BLaER1 treated with 17β-estradiol and CSF1 and Interleukin-3, amounts not matched to agents 10 nM and 100 nM (cell line): ENCODE measurements at regions not wholly inside any gene's neighbourhood (a gene's known extent, or its start where the extent isn't known, plus 50 kb on each side); places are given as distances from the start of the nearest gene placed in this dataset.

Source experiments
- H3K27ac ChIP-seq, 11 experiments: shearing (Covaris generic); formaldehyde crosslinking; 2 replicates each; pipeline ENCODE4 v1.8.1; 2022
- H3K27me3 ChIP-seq, 11 experiments: shearing (Covaris generic); formaldehyde crosslinking; 2 replicates each; pipeline ENCODE4 v1.8.1; 2022
- H3K36me3 ChIP-seq, 11 experiments: shearing (Covaris generic); formaldehyde crosslinking; 2 replicates each; pipeline ENCODE4 v1.8.1; 2022
- H3K4me1 ChIP-seq, 10 experiments: shearing (Covaris generic); formaldehyde crosslinking; 2 replicates each; pipeline ENCODE4 v1.8.1; 2022
- H3K4me2 ChIP-seq, 11 experiments: shearing (Covaris generic); formaldehyde crosslinking; 2 replicates each; pipeline ENCODE4 v1.8.1; 2022
- H3K4me3 ChIP-seq, 10 experiments: shearing (Covaris generic); formaldehyde crosslinking; 2 replicates each; pipeline ENCODE4 v1.8.1; 2022
- H3K9ac ChIP-seq, 11 experiments: shearing (Covaris generic); formaldehyde crosslinking; 2 replicates each; pipeline ENCODE4 v1.8.1; 2022
- H3K9me3 ChIP-seq, 11 experiments: shearing (Covaris generic); formaldehyde crosslinking; replicated peaks in 1 of 11; 2 replicates each; pipeline ENCODE4 v1.8.1; 2022
- H4K20me1 ChIP-seq, 11 experiments: shearing (Covaris generic); formaldehyde crosslinking; 2 replicates each; pipeline ENCODE4 v1.8.1; 2022
- Cebpa-rat ChIP-seq, 11 experiments: shearing (Covaris generic); IDR thresholded peaks; 2 replicates each; pipeline ENCODE4 v1.8.1; 2022

- no peak for TF ChIP-seq Cebpa-rat (IDR thresholded peaks at IDR 0.05)
- no peak overlapping the region for H3K4me2 ChIP-seq
- no peak overlapping the region for H3K27ac ChIP-seq
- H3K4me3 ChIP-seq, result no peak overlapping the region
- peaks cover 0 to 92% (median 24%) of the 10 kb centered on the region in 11 experiments; a peak in 13 of 22 replicates for H3K36me3 ChIP-seq
- no peaks in the 10 kb centered on the region for H3K4me1 ChIP-seq
- peaks cover 0 to 100% (median 0%) of the 10 kb centered on the region in 11 experiments; a peak in 6 of 22 replicates for H4K20me1 ChIP-seq
- peaks cover 18 to 45% (median 33%) of the 10 kb centered on the region in 11 experiments; a peak in 21 of 22 replicates for H3K9me3 ChIP-seq
- no peak overlapping the region for H3K9ac ChIP-seq
- no peaks in the 10 kb centered on the region for H3K27me3 ChIP-seq
These were observed 467.4 kb upstream of the RGS6 start for GRCh38 chr14:71464840-71465239.

- Histone ChIP-seq H3K9me3 (peaks cover 17 to 42% (median 30%) of the 10 kb centered on the region in 11 experiments; a peak in 21 of 22 replicates), H3K27ac (no peak overlapping the region), H4K20me1 (peaks cover 0 to 100% (median 0%) of the 10 kb centered on the region in 11 experiments; a peak in 6 of 22 replicates), H3K4me1 (no peaks in the 10 kb centered on the region), H3K36me3 (peaks cover 0 to 87% (median 19%) of the 10 kb centered on the region in 11 experiments; a peak in 13 of 22 replicates), H3K4me3 (no peak overlapping the region), H3K27me3 (no peaks in the 10 kb centered on the region), H3K4me2 (no peak overlapping the region), H3K9ac (no peak overlapping the region)
- TF ChIP-seq Cebpa-rat (IDR thresholded peaks at IDR 0.05), result no peak
These were observed 466.9 kb upstream of the RGS6 start for GRCh38 chr14:71465316-71465715.

DNA sequence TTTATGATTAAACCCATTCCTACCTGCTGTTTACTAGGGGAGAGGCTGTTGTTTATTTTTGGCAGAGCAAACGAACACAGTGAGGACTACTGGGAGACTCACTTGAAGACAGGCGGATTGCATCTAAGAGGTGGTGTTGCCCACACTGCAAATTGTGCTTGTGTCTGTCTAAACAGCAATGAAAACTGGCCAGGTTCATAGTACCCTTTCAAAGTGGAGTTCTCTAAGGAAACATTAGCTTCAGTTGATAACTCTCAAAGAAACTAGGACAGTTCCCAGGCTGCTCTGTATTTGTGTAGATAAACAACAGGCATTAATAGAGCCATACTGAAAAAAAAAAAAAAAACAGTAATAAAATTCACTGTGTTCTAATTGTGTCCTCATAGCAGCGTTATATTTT is 466.0 kb upstream of the RGS6 start:
- H3K4me3 ChIP-seq, result no peak overlapping the region
- H3K36me3 ChIP-seq, result peaks cover 0 to 78% (median 9%) of the 10 kb centered on the region in 11 experiments; a peak in 11 of 22 replicates
- H3K9me3 ChIP-seq, result peaks cover 15 to 32% (median 21%) of the 10 kb centered on the region in 11 experiments; a peak in 21 of 22 replicates
- H3K4me2 ChIP-seq, result no peak overlapping the region
- no peaks in the 10 kb centered on the region for H3K27me3 ChIP-seq
- no peak overlapping the region for H3K9ac ChIP-seq
- peaks cover 0 to 100% (median 0%) of the 10 kb centered on the region in 11 experiments; a peak in 6 of 22 replicates for H4K20me1 ChIP-seq
- H3K4me1 ChIP-seq, result peaks cover 0 to 3% (median 0%) of the 10 kb centered on the region in 10 experiments; a peak in 2 of 20 replicates
- no peak overlapping the region for H3K27ac ChIP-seq
- no peak for TF ChIP-seq Cebpa-rat (IDR thresholded peaks at IDR 0.05)

DNA sequence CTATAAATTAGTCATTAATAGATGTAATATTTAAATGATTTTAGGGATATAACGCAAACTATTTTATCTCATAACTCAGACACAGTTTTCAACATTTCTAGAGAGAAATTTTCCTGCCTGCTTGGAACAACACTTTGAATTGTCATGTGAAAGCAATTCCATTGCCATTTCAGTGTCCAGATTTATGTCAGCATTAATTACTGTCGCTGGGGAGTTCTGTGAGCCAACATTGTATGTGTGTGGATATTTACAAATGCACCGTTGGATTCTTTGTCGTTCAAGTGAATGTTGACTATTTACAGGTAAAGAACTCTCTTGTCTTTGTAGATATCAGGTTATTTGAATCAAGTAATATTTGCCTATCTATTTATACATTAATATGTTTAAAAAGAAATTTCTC is 465.3 kb upstream of the RGS6 start:
- Histone ChIP-seq H3K4me2 (no peak overlapping the region), H3K27ac (no peak overlapping the region), H3K4me3 (no peak overlapping the region), H3K9ac (no peak overlapping the region), H4K20me1 (peaks cover 0 to 100% (median 0%) of the 10 kb centered on the region in 11 experiments; a peak in 6 of 22 replicates), H3K4me1 (peaks cover 0 to 10% (median 0%) of the 10 kb centered on the region in 10 experiments; a peak in 7 of 20 replicates), H3K36me3 (peaks cover 0 to 71% (median 8%) of the 10 kb centered on the region in 11 experiments; a peak in 11 of 22 replicates), H3K9me3 (peaks cover 15 to 30% (median 20%) of the 10 kb centered on the region in 11 experiments; a peak in 21 of 22 replicates), H3K27me3 (no peaks in the 10 kb centered on the region)
- TF ChIP-seq Cebpa-rat (IDR thresholded peaks at IDR 0.05), result no peak

- no peak overlapping the region for H3K4me3 ChIP-seq
- peaks cover 15 to 25% (median 20%) of the 10 kb centered on the region in 11 experiments; a peak in 21 of 22 replicates for H3K9me3 ChIP-seq
- no peak for TF ChIP-seq Cebpa-rat (IDR thresholded peaks at IDR 0.05)
- H3K27ac ChIP-seq, result no peak overlapping the region
- H3K4me1 ChIP-seq, result peaks cover 0 to 14% (median 0%) of the 10 kb centered on the region in 10 experiments; a peak in 7 of 20 replicates
- no peak overlapping the region for H3K9ac ChIP-seq
- peaks cover 0 to 100% (median 0%) of the 10 kb centered on the region in 11 experiments; a peak in 6 of 22 replicates for H4K20me1 ChIP-seq
- no peaks in the 10 kb centered on the region for H3K27me3 ChIP-seq
- no peak overlapping the region for H3K4me2 ChIP-seq
- H3K36me3 ChIP-seq, result peaks cover 0 to 67% (median 8%) of the 10 kb centered on the region in 11 experiments; a peak in 11 of 22 replicates
These were observed 464.8 kb upstream of the RGS6 start for GRCh38 chr14:71467361-71467811.

GRCh38 chr14:71468701-71469100 is 463.5 kb upstream of the RGS6 start:
- Histone ChIP-seq H3K9ac (no peak overlapping the region), H3K27ac (no peak overlapping the region), H3K36me3 (peaks cover 0 to 53% (median 2%) of the 10 kb centered on the region in 11 experiments; a peak in 7 of 22 replicates), H4K20me1 (peaks cover 0 to 100% (median 0%) of the 10 kb centered on the region in 11 experiments; a peak in 7 of 22 replicates), H3K4me3 (no peak overlapping the region), H3K9me3 (peaks cover 2 to 12% (median 8%) of the 10 kb centered on the region in 11 experiments; a peak in 16 of 22 replicates), H3K4me2 (no peak overlapping the region), H3K27me3 (no peaks in the 10 kb centered on the region), H3K4me1 (peaks cover 0 to 26% (median 0%) of the 10 kb centered on the region in 10 experiments; a peak in 7 of 20 replicates)
- TF ChIP-seq Cebpa-rat (IDR thresholded peaks at IDR 0.05), result no peak

GRCh38 chr14:71469643-71470335 is 462.4 kb upstream of the RGS6 start:
- H3K9me3 ChIP-seq, result peaks cover 0 to 1% (median 0%) of the 10 kb centered on the region in 11 experiments; a peak in 1 of 22 replicates
- no peak overlapping the region for H3K27ac ChIP-seq
- no peak overlapping the region for H3K9ac ChIP-seq
- H4K20me1 ChIP-seq, result peaks cover 0 to 100% (median 0%) of the 10 kb centered on the region in 11 experiments; a peak in 7 of 22 replicates
- H3K36me3 ChIP-seq, result peaks cover 0 to 43% (median 0%) of the 10 kb centered on the region in 11 experiments; a peak in 3 of 22 replicates
- no peak for TF ChIP-seq Cebpa-rat (IDR thresholded peaks at IDR 0.05)
- H3K27me3 ChIP-seq, result no peaks in the 10 kb centered on the region
- no peak overlapping the region for H3K4me2 ChIP-seq
- H3K4me3 ChIP-seq, result no peak overlapping the region
- peaks cover 0 to 35% (median 0%) of the 10 kb centered on the region in 10 experiments; a peak in 7 of 20 replicates for H3K4me1 ChIP-seq

DNA sequence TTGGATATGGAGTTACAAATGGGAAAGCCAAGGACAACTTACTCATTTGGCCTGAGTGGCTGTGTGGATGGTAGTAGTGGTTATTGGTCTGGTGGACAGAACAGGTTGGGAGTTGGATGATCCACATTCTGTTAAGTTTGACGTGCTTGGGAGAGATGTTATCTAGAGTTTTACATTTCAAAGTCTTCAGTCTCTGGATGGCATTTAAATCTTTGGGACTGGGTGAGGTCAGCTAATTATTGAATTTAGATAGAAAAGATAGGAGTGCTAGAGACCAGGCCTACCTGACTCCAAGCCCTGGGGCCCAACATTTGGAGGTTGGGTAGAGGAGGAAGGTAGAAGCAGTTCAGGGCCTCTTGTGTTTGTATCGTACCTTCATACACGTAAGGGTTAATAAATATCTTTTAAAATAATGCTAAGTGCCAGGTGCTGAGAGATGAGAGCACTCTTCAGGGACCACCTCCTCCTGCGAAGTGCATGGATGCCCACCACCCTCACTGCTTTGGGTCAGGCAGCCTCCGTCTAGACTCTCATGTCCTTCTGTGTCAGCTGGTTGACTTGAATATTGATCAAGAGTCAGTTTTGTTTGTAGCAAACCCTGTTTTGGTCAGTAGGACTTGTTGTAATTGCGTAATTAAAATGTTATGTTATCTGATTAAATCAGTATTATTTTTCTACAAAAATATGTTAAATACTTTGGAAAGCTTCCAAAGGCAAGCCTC is 460.4 kb upstream of the RGS6 start:
- H3K36me3 ChIP-seq, result peaks cover 0 to 27% (median 0%) of the 10 kb centered on the region in 11 experiments; a peak in 3 of 22 replicates
- no peaks in the 10 kb centered on the region for H3K27me3 ChIP-seq
- no peaks in the 10 kb centered on the region for H3K9me3 ChIP-seq
- no peak overlapping the region for H3K4me3 ChIP-seq
- H4K20me1 ChIP-seq, result peaks cover 0 to 98% (median 0%) of the 10 kb centered on the region in 11 experiments; a peak in 7 of 22 replicates
- peak overlapping the region in 3 of 11 experiments; percentile 5 to 40 (median 39); a peak in 4 of 22 replicates for H3K4me2 ChIP-seq
- H3K4me1 ChIP-seq, result peaks cover 0 to 36% (median 4%) of the 10 kb centered on the region in 10 experiments; a peak in 9 of 20 replicates
- H3K27ac ChIP-seq, result no peak overlapping the region
- peak in 5 of 11 experiments; percentile 21 to 45 (median 39); a peak in 4 of 22 replicates for TF ChIP-seq Cebpa-rat (IDR thresholded peaks at IDR 0.05)
- no peak overlapping the region for H3K9ac ChIP-seq
